GM18907 (cell line): ENCODE measurements at regions not wholly inside any gene's neighbourhood (a gene's known extent, or its start where the extent isn't known, plus 50 kb on each side); places are given as distances from the start of the nearest gene placed in this dataset.

Experiments used
- ATAC-seq: cut with Tn5 transposase; IDR thresholded peaks from one replicate; pipeline ENCODE4 v1.9.1; 2021; ENCODE audit warnings: mild to moderate bottlenecking, moderate library complexity; ENCODE audit not compliant: unreplicated experiment

GRCh38 chr3:34851137-34851536 lies 788.2 kb upstream of the ARPP21 start:
- no peak for ATAC-seq

DNA sequence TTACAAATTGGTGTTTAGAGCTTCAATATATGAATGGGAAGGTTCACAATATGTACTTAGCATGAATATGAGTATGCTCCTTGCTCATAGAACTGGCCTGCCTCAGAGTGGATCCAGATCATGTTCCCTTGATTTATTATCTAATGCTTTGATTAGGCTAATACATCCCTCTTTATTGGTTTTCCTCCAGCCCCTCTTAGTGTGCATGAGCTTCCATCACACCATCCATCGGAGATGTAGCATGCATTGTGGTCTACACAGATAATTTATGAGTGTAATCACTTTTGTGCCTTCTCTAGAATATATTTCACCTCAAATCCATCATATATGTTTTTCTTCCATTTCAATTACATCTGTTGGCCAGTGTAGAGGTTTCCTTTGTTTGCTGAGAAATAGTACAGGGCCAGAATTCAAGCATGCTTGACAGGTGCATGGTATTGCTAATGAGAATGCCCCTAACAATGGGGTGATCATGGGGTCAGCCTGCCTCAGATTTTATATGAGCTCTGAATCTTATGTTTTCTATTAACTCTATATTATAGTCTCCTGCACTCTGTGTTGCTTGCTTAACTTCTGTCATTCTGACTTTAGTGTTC lies 786.4 kb upstream of the ARPP21 start:
- no peak for ATAC-seq

DNA sequence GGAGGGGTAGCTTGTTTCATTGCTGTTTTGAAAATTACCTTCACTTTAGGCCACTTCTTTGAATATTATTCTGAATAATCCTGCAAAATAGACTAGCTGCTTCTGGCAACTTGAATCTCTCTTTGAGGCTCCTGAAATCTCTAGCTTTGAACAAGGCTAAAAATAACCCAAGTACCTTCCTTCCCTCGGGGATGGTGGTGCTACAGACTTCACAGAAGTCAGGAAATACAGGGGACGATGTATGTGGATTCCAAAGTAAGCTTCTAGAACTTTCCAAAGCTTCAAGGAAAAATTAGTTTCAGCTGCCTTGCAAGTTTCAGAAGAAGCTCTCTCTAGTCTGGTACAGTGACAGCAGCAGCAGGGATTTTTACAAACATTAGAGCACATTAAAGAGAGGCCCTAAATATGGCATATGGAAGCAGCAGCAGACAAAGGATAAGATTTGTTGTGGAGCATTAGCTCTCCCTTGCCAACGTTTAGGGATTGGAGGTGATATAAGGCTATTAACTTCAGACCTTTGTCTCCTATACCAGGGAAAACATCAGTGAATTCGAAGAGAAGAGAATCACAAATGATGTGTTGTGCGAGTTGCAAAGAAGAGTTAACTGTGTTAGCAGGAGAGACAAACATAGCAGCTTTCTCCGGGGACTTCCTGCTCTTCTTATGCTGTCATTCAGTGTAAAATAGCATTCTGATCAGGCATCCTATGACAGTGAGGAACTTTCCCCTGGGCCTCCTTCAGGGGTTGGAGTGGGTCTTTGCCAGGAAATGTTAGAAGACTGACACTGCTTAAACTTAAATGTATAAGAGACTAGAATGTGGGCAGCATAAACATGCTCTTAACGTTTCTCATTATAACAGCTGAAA lies 783.0 kb upstream of the ARPP21 start:
- peak; percentile 47 for ATAC-seq

- peak; percentile 67 for ATAC-seq
Measured at GRCh38 chr3:34858067-34858660, 781.2 kb upstream of the ARPP21 start.

- no peak for ATAC-seq
Measured at GRCh38 chr3:34859746-34860145, 779.6 kb upstream of the ARPP21 start.

GRCh38 chr3:34862456-34862855 lies 776.9 kb upstream of the ARPP21 start:
- ATAC-seq: no peak

- no peak for ATAC-seq
Measured at GRCh38 chr3:34863485-34863884, 775.8 kb upstream of the ARPP21 start.

- ATAC-seq: no peak
Measured at GRCh38 chr3:34864011-34864410, 775.3 kb upstream of the ARPP21 start.

- no peak for ATAC-seq
Measured at GRCh38 chr3:34865346-34865745, 774.0 kb upstream of the ARPP21 start.

GRCh38 chr3:34868935-34869334 lies 770.4 kb upstream of the ARPP21 start:
- no peak for ATAC-seq

DNA sequence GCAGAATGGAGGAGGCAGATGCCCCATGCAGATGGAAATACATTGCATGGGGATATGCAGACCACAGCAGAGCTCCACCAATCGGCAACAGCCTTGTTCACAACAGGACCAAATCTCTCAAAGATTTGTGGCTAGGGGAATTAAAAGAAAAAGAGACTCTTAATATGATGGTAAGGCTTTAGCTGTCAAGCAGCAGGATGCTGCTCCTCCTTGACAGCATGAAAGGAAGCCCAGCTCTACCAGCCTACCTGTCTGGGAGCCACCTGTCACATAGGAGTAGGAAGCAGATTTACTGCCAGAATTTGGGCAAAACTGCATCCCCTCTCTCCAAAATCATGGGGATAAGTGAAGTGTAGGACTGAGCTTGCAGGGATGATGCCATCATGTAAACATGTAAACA lies 769.6 kb upstream of the ARPP21 start:
- ATAC-seq: no peak

DNA sequence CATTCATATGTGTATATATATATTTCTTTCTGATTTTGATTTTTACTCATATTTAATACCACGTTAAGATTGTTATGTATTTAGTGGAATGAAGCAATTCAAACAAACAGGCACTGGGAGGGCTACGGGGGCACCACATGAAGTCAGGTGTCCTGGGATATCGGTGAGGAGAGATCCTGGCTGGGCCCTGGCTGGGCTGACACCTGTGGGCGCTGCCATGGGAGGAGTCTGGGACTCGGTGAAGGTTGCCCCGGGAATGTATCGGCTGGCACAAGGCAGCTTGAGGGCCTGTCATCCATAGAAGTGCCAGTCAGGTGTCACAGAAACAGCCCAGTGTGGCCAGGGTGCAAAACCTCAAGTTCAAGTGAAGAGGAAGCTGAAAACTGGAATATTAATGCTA lies 766.9 kb upstream of the ARPP21 start:
- ATAC-seq: no peak

DNA sequence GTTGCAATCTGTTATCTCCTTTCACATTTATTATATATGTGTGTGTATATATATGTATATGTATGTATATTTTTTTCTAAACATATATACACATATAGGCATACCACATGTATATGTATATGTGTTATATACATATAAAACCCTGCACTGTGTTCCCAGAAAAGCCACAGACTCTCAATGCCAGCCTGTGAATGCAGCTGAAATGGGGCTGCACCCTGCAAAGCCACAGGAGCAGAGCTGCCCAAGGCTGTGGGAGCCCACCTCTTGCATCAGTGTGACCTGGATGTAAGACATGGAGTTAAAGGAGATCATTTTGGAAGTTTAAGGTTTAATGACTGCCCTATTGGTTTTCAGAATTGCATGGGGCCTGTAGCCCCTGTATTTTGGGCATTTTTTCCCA lies 762.3 kb upstream of the ARPP21 start:
- ATAC-seq: no peak

DNA sequence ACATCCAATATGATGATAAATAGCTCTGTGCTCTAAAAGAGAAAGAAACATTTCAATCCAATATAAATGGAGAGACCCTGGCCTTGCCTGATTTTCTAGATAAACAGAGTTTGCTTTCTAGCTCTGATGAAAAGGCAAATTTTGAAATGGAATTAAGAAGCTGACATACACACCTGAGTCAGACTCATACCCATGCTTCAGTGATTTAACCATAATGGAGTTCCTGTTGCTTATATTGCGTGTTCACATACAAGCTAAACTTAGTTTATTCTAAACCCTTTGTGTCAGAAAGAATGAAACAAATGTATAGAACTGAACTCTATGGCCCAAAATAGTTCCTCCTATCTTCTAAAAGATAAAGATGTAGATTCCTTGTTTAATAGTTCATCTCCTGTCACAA lies 760.8 kb upstream of the ARPP21 start:
- no peak for ATAC-seq

DNA sequence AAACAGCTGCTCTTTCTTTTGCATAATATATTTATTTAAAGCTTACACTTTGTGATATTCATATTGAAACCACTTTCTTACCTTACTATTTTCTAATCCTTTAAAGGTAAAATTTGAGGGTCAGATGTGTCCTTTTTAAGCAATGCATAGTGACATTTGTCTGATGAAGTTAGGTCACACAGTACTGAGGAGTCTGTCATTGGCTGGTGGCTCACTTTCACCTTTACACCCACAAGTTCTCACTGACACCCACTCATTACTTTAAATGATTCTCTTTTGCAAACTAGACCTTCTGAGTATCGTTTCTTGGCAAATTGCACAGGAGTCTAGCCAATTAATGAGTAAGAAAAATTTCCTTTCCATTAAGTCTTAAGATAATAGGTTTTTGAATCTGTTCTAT lies 758.3 kb upstream of the ARPP21 start:
- peak; percentile 54 for ATAC-seq

DNA sequence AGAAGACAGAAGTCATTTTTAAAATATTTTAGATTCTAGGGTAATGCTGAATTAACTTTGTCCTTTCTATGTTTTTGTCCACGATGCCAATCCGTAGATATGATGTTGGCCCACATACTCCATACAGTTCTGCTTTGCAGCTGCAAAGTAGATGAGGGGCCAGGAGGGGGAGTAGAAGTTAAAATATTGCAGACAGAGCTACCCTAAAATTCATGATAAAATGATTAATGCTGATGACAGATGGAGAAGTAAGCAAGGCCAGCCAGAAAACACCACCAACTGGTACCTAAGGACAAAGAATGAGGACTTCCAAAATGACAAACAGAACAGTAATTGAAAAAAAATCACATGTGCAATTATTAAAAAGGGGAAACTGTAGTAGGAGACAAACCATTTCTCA lies 756.6 kb upstream of the ARPP21 start:
- ATAC-seq: no peak

DNA sequence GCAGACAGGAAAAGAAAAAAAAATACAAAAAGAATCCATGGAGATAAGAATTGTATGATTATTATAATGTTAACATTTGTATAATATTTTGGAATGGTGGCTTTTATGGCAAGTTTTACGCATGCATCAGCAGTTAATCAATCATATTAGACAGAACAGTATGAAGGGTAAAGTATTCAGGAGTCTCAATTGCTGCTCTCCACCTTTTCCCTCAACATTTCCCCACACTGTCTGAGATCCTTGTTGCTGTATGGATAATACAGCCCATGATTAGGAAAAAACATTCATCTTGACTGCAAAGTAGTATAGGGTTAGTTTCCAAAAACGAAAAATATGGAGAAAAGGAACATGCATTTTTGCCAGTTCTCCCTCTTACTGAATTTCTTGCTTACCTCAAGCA lies 755.3 kb upstream of the ARPP21 start:
- no peak for ATAC-seq

DNA sequence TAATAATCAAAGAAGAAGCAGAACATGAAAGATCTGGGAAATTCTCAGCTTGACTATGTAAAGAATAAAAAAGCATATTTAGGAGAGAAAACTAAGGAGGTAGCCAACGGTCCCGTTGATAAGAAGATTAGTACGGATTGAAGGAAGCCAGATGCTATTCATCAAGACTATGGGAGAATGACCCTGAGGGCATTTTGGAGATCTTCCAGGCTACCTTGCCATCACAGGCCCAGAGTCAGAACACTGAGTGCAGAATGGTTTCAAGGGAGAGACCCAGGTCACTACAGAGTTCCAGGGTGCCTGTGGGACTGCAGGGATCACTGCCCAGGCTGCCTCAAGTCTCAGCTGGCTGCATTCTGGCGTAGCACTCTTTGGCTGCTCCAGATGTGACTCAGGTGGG lies 752.9 kb upstream of the ARPP21 start:
- no peak for ATAC-seq

GRCh38 chr3:34889641-34890040 lies 749.7 kb upstream of the ARPP21 start:
- ATAC-seq: no peak

DNA sequence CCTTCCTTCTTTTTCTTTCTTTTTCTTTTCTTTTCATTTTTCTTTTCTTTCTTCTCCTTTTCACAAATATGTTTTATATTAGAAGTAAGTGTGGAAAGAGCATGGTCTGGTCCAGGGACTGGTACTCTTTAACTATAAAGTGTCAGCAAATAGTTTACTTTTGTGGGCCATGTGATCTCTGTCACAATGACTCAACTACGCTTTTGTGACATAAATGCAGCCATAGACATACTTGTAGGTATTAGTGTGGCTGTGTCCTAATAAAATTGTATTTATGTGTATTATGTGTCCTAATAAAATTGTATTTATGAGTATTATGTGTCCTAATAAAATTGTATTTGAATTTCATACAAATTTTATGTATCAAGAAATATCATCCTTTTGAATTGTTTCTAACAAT lies 749.1 kb upstream of the ARPP21 start:
- no peak for ATAC-seq

DNA sequence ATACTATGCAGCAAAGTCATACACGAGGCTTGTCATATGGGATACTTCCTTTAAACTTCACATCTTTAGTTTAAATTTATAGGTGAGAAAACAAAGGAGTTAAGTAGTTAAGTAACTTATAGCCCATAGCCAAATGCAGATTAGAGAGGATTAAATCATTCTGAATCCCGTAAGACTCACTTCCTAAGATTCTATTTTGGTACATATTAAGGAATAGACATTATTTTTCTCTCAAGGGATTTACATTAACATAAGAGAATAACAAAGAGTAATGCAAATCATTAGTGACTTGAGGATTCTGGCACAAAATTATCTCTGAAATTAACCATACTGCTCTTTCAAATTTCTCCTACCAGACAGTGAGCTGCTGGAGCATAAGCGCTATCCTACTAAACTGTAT lies 747.4 kb upstream of the ARPP21 start:
- ATAC-seq: no peak

DNA sequence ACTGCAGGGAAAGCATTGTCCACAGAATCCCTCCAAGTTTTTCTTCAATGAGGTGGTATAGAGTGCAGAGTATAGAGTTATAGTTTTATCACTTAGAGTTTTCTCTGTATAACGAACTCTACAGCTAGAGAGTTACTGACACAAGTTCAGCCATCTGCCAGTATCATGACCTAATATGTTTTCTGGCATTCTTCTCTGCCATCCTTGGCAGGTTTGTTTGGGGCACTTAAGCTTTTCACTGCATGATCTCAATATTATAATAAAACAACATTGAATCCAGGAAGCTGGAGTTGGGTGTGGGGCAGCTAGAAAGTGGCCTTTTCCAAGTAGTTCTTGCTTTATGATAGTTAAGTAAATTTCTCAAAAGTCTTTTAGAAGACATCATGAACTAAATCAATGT lies 743.5 kb upstream of the ARPP21 start:
- ATAC-seq: no peak
